Pons (tissue), 1 donor: ENCODE measurements at regions not wholly inside any gene's neighbourhood (a gene's known extent, or its start where the extent isn't known, plus 50 kb on each side); places are given as distances from the start of the nearest gene placed in this dataset.
"Not testable (repeated sequence)": the region's sequence is repeated elsewhere in the genome, so short reads cannot be mapped to it uniquely, and the experiment has no call there.

Experiments used
- DNase-seq: peaks from one replicate; pipeline ENCODE4 v3.0.0-alpha.2; 2016; ENCODE audit warnings: low spot score

- not testable (repeated sequence) for DNase-seq
Measured at GRCh38 chr1:228611707-228612106, 123.6 kb upstream of the RHOU start.

- DNase-seq: not testable (repeated sequence)
Measured at GRCh38 chr1:228622002-228622716, 113.1 kb upstream of the RHOU start.

GRCh38 chr1:228626481-228626880 lies 108.8 kb upstream of the RHOU start:
- not testable (repeated sequence) for DNase-seq

- not testable (repeated sequence) for DNase-seq
Measured at GRCh38 chr1:228632858-228633257, 102.4 kb upstream of the RHOU start.

- not testable (repeated sequence) for DNase-seq
Measured at GRCh38 chr1:228635304-228635703, 100.0 kb upstream of the RHOU start.

- not testable (repeated sequence) for DNase-seq
Measured at GRCh38 chr1:228637529-228637928, 97.8 kb upstream of the RHOU start.

GRCh38 chr1:228646717-228647522 lies 88.4 kb upstream of the RHOU start:
- peak; percentile 12 for DNase-seq

GRCh38 chr1:228647523-228648444 lies 87.5 kb upstream of the RHOU start:
- DNase-seq: no peak

GRCh38 chr1:228648647-228649383 lies 86.5 kb upstream of the RHOU start:
- no peak for DNase-seq

GRCh38 chr1:228650141-228650540 lies 85.1 kb upstream of the RHOU start:
- DNase-seq: no peak

GRCh38 chr1:228650946-228651345 lies 84.3 kb upstream of the RHOU start:
- DNase-seq: no peak

- no peak for DNase-seq
Measured at GRCh38 chr1:228652116-228652515, 83.2 kb upstream of the RHOU start.

GRCh38 chr1:228653057-228653456 lies 82.2 kb upstream of the RHOU start:
- not testable (repeated sequence) for DNase-seq

GRCh38 chr1:228653748-228654147 lies 81.5 kb upstream of the RHOU start:
- no peak for DNase-seq

GRCh38 chr1:228655796-228656394 lies 79.4 kb upstream of the RHOU start:
- no peak for DNase-seq

- not testable (repeated sequence) for DNase-seq
Measured at GRCh38 chr1:228662007-228662689, 73.1 kb upstream of the RHOU start.

GRCh38 chr1:228664399-228664914 lies 70.8 kb upstream of the RHOU start:
- peak; percentile 86 for DNase-seq

GRCh38 chr1:228666686-228667623 lies 68.3 kb upstream of the RHOU start:
- no peak for DNase-seq
